Smooth muscle cell (in vitro differentiated cells): ENCODE measurements at regions not wholly inside any gene's neighbourhood (a gene's known extent, or its start where the extent isn't known, plus 50 kb on each side); places are given as distances from the start of the nearest gene placed in this dataset.
"Not testable (repeated sequence)": the region's sequence is repeated elsewhere in the genome, so short reads cannot be mapped to it uniquely, and the experiment has no call there.

Source experiments
- DNase-seq: peaks from one replicate; lab custom pipeline; 2025; ENCODE audit not compliant: unreplicated experiment; lab: John Stamatoyannopoulos, UW
- H2AFZ ChIP-seq: fragments of 200-600 bp; sonication (generic); 2 replicates; pipeline ENCODE4 v1.6.0; 2016; ENCODE audit warnings: antibody characterized with exemption, low read depth, mild to moderate bottlenecking
- H3F3A ChIP-seq: fragments of 200-600 bp; sonication (generic); 2 replicates; pipeline ENCODE4 v1.6.0; 2017; ENCODE audit warnings: antibody characterized with exemption, low read depth
- H3K27ac ChIP-seq: fragments of 200-600 bp; sonication (generic); 2 replicates; pipeline ENCODE4 v1.5.1; 2016; ENCODE audit warnings: low read depth, mild to moderate bottlenecking
- H3K27me3 ChIP-seq: fragments of 200-600 bp; sonication (generic); 2 replicates; pipeline ENCODE4 v1.6.1; 2016; ENCODE audit warnings: low read depth, mild to moderate bottlenecking
- H3K36me3 ChIP-seq: fragments of 200-600 bp; sonication (generic); 2 replicates; pipeline ENCODE4 v1.5.1; 2016; ENCODE audit warnings: low read depth
- H3K4me1 ChIP-seq: fragments of 200-600 bp; sonication (generic); 2 replicates; pipeline ENCODE4 v1.5.1; 2016; ENCODE audit warnings: low read depth
- H3K4me2 ChIP-seq: fragments of 200-600 bp; sonication (generic); 2 replicates; pipeline ENCODE4 v1.6.0; 2016; ENCODE audit warnings: mild to moderate bottlenecking
- H3K4me3 ChIP-seq: fragments of 200-600 bp; sonication (generic); 2 replicates; pipeline ENCODE4 v1.5.1; 2016; ENCODE audit warnings: mild to moderate bottlenecking
- H3K79me2 ChIP-seq: fragments of 200-600 bp; sonication (generic); 2 replicates; pipeline ENCODE4 v1.6.0; 2016; ENCODE audit warnings: low read depth, mild to moderate bottlenecking
- H3K9ac ChIP-seq: fragments of 200-600 bp; sonication (generic); 2 replicates; pipeline ENCODE4 v1.6.0; 2016; ENCODE audit warnings: low read depth
- H3K9me3 ChIP-seq: fragments of 200-600 bp; sonication (generic); replicated peaks from 2 replicates; pipeline ENCODE4 v1.5.1; 2016; ENCODE audit warnings: low read depth
- H4K20me1 ChIP-seq: fragments of 200-600 bp; sonication (generic); 2 replicates; pipeline ENCODE4 v1.6.0; 2016; ENCODE audit warnings: low read depth
- WGBS: methylation state at CpG from one replicate; pipeline ENCODE4 v1.1.7; 2016; ENCODE audit warnings: low lambda C conversion rate; 5-methylcytosine and 5-hydroxymethylcytosine counted together
- TF ChIP-seq, protein P1 (sequence below): fragments of 200-600 bp; sonication (generic); IDR thresholded peaks from 2 replicates; pipeline ENCODE4 v1.5.1; 2017; ENCODE audit warnings: borderline replicate concordance, mild to moderate bottlenecking, antibody characterized with exemption; ENCODE audit not compliant: insufficient read depth, poor library complexity, severe bottlenecking

DNA sequence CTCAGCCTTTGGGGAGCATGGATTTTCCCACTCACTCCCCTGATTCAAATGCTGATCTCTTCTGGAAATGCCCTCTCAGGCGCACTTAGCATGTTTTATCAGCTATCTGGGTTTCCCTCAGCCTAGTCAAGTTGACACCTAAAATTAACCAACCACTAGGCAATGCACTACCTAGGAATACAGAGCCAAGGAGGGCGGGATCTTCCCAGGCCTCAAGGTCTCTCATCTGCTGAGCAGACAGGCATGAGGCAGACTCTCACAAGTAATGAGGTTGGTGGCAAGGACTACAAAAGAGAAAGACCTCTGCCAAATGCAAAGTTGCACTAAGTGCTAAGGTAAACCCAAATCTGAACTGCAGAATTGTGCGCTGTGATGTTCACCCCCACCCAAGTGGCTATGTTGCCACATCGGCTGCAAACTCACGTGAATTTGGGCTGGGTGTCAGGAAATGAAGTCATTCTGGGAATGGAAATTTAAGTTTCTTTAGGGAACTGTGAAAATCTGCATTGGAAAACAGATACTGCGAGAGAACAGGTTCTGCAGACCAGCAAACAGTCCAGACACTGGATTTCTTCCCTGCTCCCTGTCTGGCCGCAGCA lies 332.9 kb downstream of the CACNA1B start:
- WGBS: 75% methylated on average over 7 of the region's 7 CpGs
- H3K9ac ChIP-seq, H3K4me2 ChIP-seq, H3K4me1 ChIP-seq, H3K36me3 ChIP-seq, DNase-seq, H3K4me3 ChIP-seq, H3F3A ChIP-seq, H4K20me1 ChIP-seq, H3K27ac ChIP-seq, H2AFZ ChIP-seq, H3K79me2 ChIP-seq, H3K27me3 ChIP-seq, H3K9me3 ChIP-seq: not testable (repeated sequence)

DNA sequence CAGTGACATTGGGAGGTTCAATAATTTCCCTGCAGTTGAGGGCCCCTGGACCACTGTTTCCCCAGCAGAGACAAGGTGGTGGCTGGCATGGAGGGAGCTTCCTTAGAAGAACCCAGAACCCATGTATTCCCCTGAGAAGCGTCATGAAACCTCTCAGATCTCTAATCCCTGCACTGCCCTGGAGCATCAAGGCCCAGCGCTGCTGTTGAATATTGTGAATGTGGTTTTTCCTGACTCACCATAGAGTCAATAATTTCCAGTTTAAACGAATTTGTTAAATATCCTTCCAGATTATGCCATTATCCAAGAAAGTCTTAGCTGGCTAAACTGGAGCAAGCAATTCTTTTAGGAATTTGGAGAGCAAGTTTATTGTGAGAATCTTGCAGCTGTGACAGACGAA lies 333.5 kb downstream of the CACNA1B start:
- 77% methylated on average over 1 of the region's 4 CpGs for WGBS

DNA sequence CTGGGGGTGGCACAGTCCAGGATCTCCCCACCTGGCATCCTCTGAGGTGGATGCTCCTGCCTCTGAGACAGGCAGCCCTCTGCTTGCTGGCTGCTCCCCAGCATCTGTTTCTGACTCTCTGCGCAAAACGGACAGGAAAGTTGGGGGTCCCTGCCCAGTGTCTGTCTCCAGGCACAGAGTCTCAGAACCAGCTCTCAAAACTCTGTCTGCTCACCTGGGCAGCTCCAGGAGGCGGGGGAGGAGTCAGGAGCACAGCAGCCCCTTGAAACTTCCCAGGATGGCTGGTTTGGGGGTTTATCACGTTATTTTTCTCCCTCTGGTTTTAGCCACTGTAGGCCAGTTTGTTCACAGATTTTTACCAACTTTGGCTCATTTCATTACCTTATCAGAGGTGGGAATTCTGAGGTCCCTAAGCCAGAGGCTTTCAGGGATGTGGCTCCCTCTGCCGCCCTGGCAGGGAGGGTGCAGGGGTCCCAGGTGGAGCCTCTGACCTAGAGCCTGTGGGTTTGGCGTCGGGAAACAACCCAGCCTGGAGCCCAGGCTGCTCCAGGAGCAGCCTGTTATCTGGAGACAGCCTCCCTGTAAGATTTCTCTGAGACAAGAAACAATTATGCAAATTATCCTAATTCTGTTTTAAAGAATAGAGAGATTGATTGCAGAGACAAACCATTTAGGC lies 334.1 kb downstream of the CACNA1B start:
- 47% methylated on average over 7 of the region's 7 CpGs for WGBS
- not testable (repeated sequence) for H3K9ac ChIP-seq, H3K4me3 ChIP-seq, H3K4me2 ChIP-seq, H3K27me3 ChIP-seq, H3K36me3 ChIP-seq, H4K20me1 ChIP-seq, H2AFZ ChIP-seq, H3K4me1 ChIP-seq, H3K9me3 ChIP-seq, H3F3A ChIP-seq, DNase-seq, H3K27ac ChIP-seq, H3K79me2 ChIP-seq
- TF ChIP-seq, protein P1, sequence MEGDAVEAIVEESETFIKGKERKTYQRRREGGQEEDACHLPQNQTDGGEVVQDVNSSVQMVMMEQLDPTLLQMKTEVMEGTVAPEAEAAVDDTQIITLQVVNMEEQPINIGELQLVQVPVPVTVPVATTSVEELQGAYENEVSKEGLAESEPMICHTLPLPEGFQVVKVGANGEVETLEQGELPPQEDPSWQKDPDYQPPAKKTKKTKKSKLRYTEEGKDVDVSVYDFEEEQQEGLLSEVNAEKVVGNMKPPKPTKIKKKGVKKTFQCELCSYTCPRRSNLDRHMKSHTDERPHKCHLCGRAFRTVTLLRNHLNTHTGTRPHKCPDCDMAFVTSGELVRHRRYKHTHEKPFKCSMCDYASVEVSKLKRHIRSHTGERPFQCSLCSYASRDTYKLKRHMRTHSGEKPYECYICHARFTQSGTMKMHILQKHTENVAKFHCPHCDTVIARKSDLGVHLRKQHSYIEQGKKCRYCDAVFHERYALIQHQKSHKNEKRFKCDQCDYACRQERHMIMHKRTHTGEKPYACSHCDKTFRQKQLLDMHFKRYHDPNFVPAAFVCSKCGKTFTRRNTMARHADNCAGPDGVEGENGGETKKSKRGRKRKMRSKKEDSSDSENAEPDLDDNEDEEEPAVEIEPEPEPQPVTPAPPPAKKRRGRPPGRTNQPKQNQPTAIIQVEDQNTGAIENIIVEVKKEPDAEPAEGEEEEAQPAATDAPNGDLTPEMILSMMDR: peak; percentile 29

More for the DNA sequence above, 333.5 kb downstream of the CACNA1B start:
- not testable (repeated sequence) for H3K27me3 ChIP-seq, H3K79me2 ChIP-seq, DNase-seq, H3K4me2 ChIP-seq, H3K9me3 ChIP-seq, H3K36me3 ChIP-seq, H3K4me1 ChIP-seq, H4K20me1 ChIP-seq, H3K27ac ChIP-seq, H3K9ac ChIP-seq, H3F3A ChIP-seq, H3K4me3 ChIP-seq, H2AFZ ChIP-seq

DNA sequence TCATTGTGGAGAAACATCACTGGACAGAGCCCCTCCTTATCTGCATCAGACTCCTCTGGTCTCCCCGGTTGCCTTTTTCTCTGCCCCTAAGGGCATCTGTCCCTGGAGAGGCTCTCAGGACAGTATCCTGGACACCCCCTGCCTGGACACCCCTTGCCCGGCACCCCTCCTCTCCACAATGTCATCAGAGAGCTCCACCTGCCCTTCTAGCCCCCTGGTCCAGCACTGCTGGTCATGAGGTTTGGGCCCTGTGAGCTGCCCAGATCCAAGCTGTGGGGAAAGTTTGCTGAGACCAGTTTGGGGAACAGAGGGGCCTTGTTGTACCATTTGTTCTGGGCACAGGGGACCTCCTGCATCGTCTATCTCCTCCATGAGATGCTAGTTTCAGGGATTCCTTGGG lies 335.2 kb downstream of the CACNA1B start:
- DNase-seq, H3K9ac ChIP-seq, H3K9me3 ChIP-seq, H3K36me3 ChIP-seq, H4K20me1 ChIP-seq, H3K27me3 ChIP-seq, H2AFZ ChIP-seq, H3K4me1 ChIP-seq, H3K27ac ChIP-seq, H3F3A ChIP-seq, H3K4me2 ChIP-seq, H3K4me3 ChIP-seq, H3K79me2 ChIP-seq: not testable (repeated sequence)
- 92% methylated on average over 2 of the region's 3 CpGs for WGBS

DNA sequence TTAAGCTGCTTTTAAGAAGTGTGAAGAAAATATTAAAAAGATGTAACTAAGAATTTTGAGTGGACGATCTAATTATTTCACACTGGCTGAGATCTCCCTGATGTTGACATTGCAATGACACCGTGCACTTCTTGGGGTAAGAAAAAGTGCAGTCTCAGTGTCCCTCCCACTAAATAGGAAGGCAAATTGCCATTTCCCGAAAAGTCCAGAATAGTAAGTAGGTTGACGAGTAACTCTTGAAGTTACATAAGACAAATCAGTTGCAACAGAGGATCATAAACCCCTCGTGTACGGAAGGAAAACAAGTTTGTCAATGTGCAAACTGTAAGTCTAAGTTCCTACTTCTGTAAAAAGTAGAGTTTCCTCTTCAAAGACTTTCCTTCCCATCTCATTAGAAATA lies 336.2 kb downstream of the CACNA1B start:
- H2AFZ ChIP-seq, H3K36me3 ChIP-seq, H3F3A ChIP-seq, DNase-seq, H3K9me3 ChIP-seq, H3K9ac ChIP-seq, H3K4me2 ChIP-seq, H3K27me3 ChIP-seq, H3K4me1 ChIP-seq, H3K4me3 ChIP-seq, H3K79me2 ChIP-seq, H4K20me1 ChIP-seq, H3K27ac ChIP-seq: not testable (repeated sequence)
- 70% methylated on average over 6 of the region's 6 CpGs for WGBS

DNA sequence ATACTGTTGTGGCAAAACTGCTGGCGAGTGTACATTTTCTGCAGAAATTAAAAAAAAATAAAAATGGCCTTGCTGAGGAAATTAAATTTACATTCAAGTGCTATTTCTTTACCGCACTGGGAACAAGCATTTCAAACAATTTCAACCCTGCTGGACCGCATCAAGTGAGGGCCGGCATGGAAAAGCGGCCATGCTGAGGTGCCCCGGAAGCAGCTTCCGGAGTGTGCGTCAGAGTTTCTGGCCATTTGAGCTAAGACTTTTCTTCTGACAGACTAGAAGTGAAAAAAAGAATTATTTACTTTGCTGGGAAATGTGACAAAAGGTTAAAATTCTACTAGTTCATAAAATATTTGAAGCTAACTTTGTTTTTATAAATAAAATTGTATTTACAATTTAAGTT lies 337.0 kb downstream of the CACNA1B start:
- H3K4me2 ChIP-seq, H4K20me1 ChIP-seq, H3K4me1 ChIP-seq, H3K79me2 ChIP-seq, H3F3A ChIP-seq, H3K27me3 ChIP-seq, DNase-seq, H3K36me3 ChIP-seq, H3K27ac ChIP-seq, H3K4me3 ChIP-seq, H2AFZ ChIP-seq, H3K9ac ChIP-seq, H3K9me3 ChIP-seq: not testable (repeated sequence)
- WGBS: 79% methylated on average over 8 of the region's 8 CpGs

DNA sequence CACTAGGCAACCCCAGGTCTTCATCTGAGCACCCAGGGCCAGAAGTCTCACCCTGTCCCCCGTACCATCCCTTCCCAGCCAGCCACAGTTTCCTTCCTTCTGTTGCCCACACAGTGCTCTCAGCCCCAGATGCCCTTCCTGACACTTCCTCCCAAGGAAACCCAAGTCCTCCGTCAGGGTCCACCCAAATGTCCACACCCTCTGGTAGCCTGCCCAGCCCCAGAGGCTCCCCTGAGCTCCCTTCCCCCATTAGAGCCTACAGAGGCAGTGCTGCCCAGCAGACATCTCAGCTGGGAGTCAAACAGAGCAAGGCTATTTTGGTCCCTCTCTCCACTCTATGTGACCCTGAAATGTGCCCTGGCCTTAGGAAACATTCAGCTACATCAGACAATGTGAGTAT lies 338.0 kb downstream of the CACNA1B start:
- H3K4me3 ChIP-seq, DNase-seq, H4K20me1 ChIP-seq, H3K4me2 ChIP-seq, H3K9ac ChIP-seq, H2AFZ ChIP-seq, H3K9me3 ChIP-seq, H3K4me1 ChIP-seq, H3K36me3 ChIP-seq, H3K27ac ChIP-seq, H3K27me3 ChIP-seq, H3F3A ChIP-seq, H3K79me2 ChIP-seq: not testable (repeated sequence)
- WGBS: no CpG with 5 or more reads among the region's 2 CpGs

DNA sequence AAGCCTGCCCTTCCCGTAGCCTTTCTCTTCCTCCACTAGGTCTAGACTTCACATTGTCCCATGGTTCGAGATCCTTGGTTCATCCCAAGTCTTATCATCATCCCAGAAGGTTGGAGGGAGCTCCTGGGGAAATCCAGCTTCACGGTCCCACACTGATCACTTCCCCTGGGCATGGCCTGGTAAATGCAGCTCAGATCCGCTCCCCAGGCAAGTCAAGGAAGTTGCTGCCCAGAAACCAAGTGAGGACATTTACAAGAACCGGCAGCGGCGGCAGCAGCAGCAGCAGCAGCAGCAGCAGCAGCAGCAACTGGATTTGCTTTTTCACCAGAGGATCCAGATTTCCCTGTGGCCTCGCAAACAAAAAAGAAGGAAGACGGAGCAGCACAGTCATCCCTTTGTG lies 339.2 kb downstream of the CACNA1B start:
- H3K4me2 ChIP-seq, H3K27ac ChIP-seq, H3F3A ChIP-seq, H3K9me3 ChIP-seq, H3K4me1 ChIP-seq, H2AFZ ChIP-seq, H4K20me1 ChIP-seq, H3K4me3 ChIP-seq, H3K9ac ChIP-seq, H3K79me2 ChIP-seq, H3K27me3 ChIP-seq, H3K36me3 ChIP-seq, DNase-seq: not testable (repeated sequence)
- WGBS: 81% methylated on average over 7 of the region's 9 CpGs
